ENCODE measurements at regions not wholly inside any gene's neighbourhood (a gene's known extent, or its start where the extent isn't known, plus 50 kb on each side); places are given as distances from the start of the nearest gene placed in this dataset.

GRCh38 chr16:75810342-75810741 lies 84.1 kb upstream of the CPHXL start:
- Histone ChIP-seq H3K79me2 (ENCODE audit: low read depth) (no peaks in the 10 kb centered on the region), H3K4me3 (no peak overlapping the region), H3K36me3 (ENCODE audit: low read depth) (no peaks in the 10 kb centered on the region), H3K4me2 (no peak overlapping the region), H3K4me1 (replicated peaks; ENCODE audit: insufficient read depth) (no peaks in the 10 kb centered on the region), H3K9me3 (ENCODE audit: insufficient read depth, low read depth) (no peaks in the 10 kb centered on the region), H3F3A (ENCODE audit: insufficient read depth, low read depth) (no peaks in the 10 kb centered on the region), H2AFZ (no peak overlapping the region), H3K9me2 (ENCODE audit: insufficient read depth) (no peaks in the 10 kb centered on the region), H3K27ac (no peak overlapping the region), H3K27me3 (ENCODE audit: insufficient read depth, low read depth) (peaks cover 81% of the 10 kb centered on the region), H4K20me1 (ENCODE audit: insufficient read depth) (no peaks in the 10 kb centered on the region)
- ChIA-PET CTCF (no interaction called here), POLR2A (ENCODE audit: unreplicated experiment) (no interaction called here)
- intact Hi-C loops (cut with micrococcal nuclease; ENCODE audit: unreplicated experiment), result no loop called here
- no TSS peak for BruUV-seq (replicated peaks)
- no peak for DNase-seq
- TF ChIP-seq, protein P1, sequence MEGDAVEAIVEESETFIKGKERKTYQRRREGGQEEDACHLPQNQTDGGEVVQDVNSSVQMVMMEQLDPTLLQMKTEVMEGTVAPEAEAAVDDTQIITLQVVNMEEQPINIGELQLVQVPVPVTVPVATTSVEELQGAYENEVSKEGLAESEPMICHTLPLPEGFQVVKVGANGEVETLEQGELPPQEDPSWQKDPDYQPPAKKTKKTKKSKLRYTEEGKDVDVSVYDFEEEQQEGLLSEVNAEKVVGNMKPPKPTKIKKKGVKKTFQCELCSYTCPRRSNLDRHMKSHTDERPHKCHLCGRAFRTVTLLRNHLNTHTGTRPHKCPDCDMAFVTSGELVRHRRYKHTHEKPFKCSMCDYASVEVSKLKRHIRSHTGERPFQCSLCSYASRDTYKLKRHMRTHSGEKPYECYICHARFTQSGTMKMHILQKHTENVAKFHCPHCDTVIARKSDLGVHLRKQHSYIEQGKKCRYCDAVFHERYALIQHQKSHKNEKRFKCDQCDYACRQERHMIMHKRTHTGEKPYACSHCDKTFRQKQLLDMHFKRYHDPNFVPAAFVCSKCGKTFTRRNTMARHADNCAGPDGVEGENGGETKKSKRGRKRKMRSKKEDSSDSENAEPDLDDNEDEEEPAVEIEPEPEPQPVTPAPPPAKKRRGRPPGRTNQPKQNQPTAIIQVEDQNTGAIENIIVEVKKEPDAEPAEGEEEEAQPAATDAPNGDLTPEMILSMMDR (conservative IDR thresholded peaks at IDR 0.05), result no peak
- TF ChIP-seq EZH2 (IDR thresholded peaks at IDR 0.05; ENCODE audit: low read depth), result no peak

DNA sequence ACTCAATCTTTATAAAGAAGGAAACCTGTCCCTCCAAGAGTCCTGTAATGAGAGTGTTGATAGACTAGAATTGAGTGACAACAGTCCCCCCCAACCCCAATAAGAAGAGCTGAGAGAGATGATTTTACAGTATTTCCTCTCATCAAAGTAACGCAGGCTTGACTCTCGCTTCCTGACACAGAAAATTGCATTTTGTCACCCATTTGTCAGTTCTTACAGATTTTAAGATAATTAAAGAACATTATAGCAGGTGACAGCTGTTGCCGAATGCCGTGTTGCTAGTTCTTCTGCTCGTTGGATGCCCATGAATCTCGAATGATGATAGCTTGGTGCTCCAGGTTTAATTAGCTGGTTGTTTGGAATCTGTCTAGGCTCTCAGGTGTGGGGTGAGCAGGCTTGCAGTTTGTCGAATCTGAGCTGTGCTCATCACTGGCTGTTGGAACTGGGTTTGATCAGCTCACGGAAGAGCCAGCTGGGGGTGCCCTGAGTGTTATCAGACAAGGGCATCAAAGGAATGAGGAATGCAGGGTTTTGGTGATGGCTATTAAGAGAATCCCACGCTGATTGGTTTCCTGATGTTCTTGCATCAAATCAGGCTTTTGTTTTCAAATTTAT lies 84.8 kb upstream of the CPHXL start:
- Histone ChIP-seq H2AFZ (no peak overlapping the region), H3K4me3 (no peak overlapping the region), H4K20me1 (ENCODE audit: insufficient read depth) (no peaks in the 10 kb centered on the region), H3K9me2 (ENCODE audit: insufficient read depth) (no peaks in the 10 kb centered on the region), H3K79me2 (ENCODE audit: low read depth) (no peaks in the 10 kb centered on the region), H3K4me1 (replicated peaks; ENCODE audit: insufficient read depth) (no peaks in the 10 kb centered on the region), H3K4me2 (no peak overlapping the region), H3K36me3 (ENCODE audit: low read depth) (no peaks in the 10 kb centered on the region), H3K9me3 (ENCODE audit: insufficient read depth, low read depth) (no peaks in the 10 kb centered on the region), H3K27ac (no peak overlapping the region), H3K27me3 (ENCODE audit: insufficient read depth, low read depth) (peaks cover 77% of the 10 kb centered on the region), H3F3A (ENCODE audit: insufficient read depth, low read depth) (no peaks in the 10 kb centered on the region)
- BruUV-seq (replicated peaks), result no TSS peak
- ChIA-PET CTCF (no interaction called here), POLR2A (ENCODE audit: unreplicated experiment) (no interaction called here)
- intact Hi-C loops (cut with micrococcal nuclease; ENCODE audit: unreplicated experiment), result no loop called here
- no peak for DNase-seq
- TF ChIP-seq, protein P1 (conservative IDR thresholded peaks at IDR 0.05), result no peak
- TF ChIP-seq EZH2 (IDR thresholded peaks at IDR 0.05; ENCODE audit: low read depth), result no peak

DNA sequence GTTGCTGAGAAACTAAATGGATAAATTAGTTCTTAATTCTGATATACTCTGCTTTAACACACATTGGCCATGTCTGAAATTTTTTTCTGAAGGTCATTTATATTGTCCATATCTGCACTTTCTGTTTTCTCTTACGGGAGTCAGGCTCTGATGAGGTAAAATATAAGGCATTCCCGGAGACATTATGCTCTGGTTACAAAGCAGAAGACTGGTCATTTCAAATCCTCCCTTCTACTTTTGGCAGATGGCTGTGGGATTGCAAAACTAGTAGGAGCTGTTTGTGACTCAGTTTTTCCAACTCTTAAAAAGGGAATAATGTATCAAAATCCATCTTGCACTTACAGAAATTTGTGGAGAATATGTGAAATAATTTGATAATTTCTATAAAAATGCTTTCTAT lies 92.2 kb upstream of the CPHXL start:
- Histone ChIP-seq H3K79me2 (ENCODE audit: low read depth) (no peaks in the 10 kb centered on the region), H4K20me1 (ENCODE audit: insufficient read depth) (no peaks in the 10 kb centered on the region), H3F3A (ENCODE audit: insufficient read depth, low read depth) (no peaks in the 10 kb centered on the region), H3K4me2 (no peak overlapping the region), H3K9me2 (ENCODE audit: insufficient read depth) (no peaks in the 10 kb centered on the region), H3K27me3 (ENCODE audit: insufficient read depth, low read depth) (peaks cover 32% of the 10 kb centered on the region), H3K4me3 (no peak overlapping the region), H3K9me3 (ENCODE audit: insufficient read depth, low read depth) (no peaks in the 10 kb centered on the region), H3K27ac (no peak overlapping the region), H3K36me3 (ENCODE audit: low read depth) (no peaks in the 10 kb centered on the region), H2AFZ (no peak overlapping the region), H3K4me1 (replicated peaks; ENCODE audit: insufficient read depth) (no peaks in the 10 kb centered on the region)
- TF ChIP-seq, protein P1 (conservative IDR thresholded peaks at IDR 0.05), result no peak
- TF ChIP-seq EZH2 (IDR thresholded peaks at IDR 0.05; ENCODE audit: low read depth), result no peak
- CTCF ChIA-PET, result no interaction called here
- BruUV-seq (replicated peaks), result no TSS peak
- POLR2A ChIA-PET (ENCODE audit: unreplicated experiment), result no interaction called here
- DNase-seq, result no peak
- intact Hi-C loops (cut with micrococcal nuclease; ENCODE audit: unreplicated experiment), result no loop called here
